Mesodermal cell (in vitro differentiated cells): ENCODE measurements at regions not wholly inside any gene's neighbourhood (a gene's known extent, or its start where the extent isn't known, plus 50 kb on each side); places are given as distances from the start of the nearest gene placed in this dataset.

ENCODE experiments used
- H3K27ac ChIP-seq: 2 replicates; pipeline ENCODE4 v1.7.0; 2013; ENCODE audit warnings: mild to moderate bottlenecking, low read depth, low read length, moderate library complexity; ENCODE audit not compliant: severe bottlenecking
- H3K36me3 ChIP-seq: 2 replicates; pipeline ENCODE4 v1.7.1; 2013; ENCODE audit warnings: mild to moderate bottlenecking, low read length, moderate library complexity; ENCODE audit not compliant: control insufficient read depth, insufficient read depth
- H3K4me1 ChIP-seq: one replicate; pipeline ENCODE4 v1.7.1; 2013; ENCODE audit warnings: mild to moderate bottlenecking, low read length; ENCODE audit not compliant: insufficient read depth, control insufficient read depth, poor library complexity, severe bottlenecking
- H3K4me3 ChIP-seq: 2 replicates; pipeline ENCODE4 v1.7.0; 2013; ENCODE audit warnings: low read length, control low read depth, mild to moderate bottlenecking; ENCODE audit not compliant: insufficient read depth, poor library complexity, severe bottlenecking; ENCODE audit errors: extremely low read depth
- H3K9me3 ChIP-seq: 2 replicates; pipeline ENCODE4 v1.7.1; 2013; ENCODE audit warnings: mild to moderate bottlenecking, low read length, moderate library complexity; ENCODE audit not compliant: control insufficient read depth
- WGBS, 2 experiments: methylation state at CpG; one replicate each; pipeline ENCODE4 v1.1.5; 2013; ENCODE audit warnings: missing lambda C conversion rate in 2 of 2; ENCODE audit not compliant: insufficient coverage in 2 of 2; 5-methylcytosine and 5-hydroxymethylcytosine counted together

- no peak overlapping the region for H3K4me3 ChIP-seq
- H3K27ac ChIP-seq, result no peak overlapping the region
- WGBS, 2 experiments, result 85 to 89% methylated on average over 6 to 8 of the region's 8 CpGs
- H3K9me3 ChIP-seq, result no peaks in the 10 kb centered on the region
- H3K36me3 ChIP-seq, result no peaks in the 10 kb centered on the region
- H3K4me1 ChIP-seq, result no peaks in the 10 kb centered on the region
These were observed 73.3 kb downstream of the TMEM18 start for GRCh38 chr2:603869-604268.

- no peak overlapping the region for H3K4me3 ChIP-seq
- H3K36me3 ChIP-seq, result no peaks in the 10 kb centered on the region
- no peaks in the 10 kb centered on the region for H3K9me3 ChIP-seq
- no peak overlapping the region for H3K27ac ChIP-seq
- H3K4me1 ChIP-seq, result no peaks in the 10 kb centered on the region
- WGBS, 2 experiments, result 80 to 95% methylated on average over 1 to 4 of the region's 5 CpGs
These were observed 73.8 kb downstream of the TMEM18 start for GRCh38 chr2:603427-603826.

- Histone ChIP-seq H3K27ac (no peak overlapping the region), H3K36me3 (no peaks in the 10 kb centered on the region), H3K4me3 (no peak overlapping the region), H3K4me1 (no peaks in the 10 kb centered on the region), H3K9me3 (no peaks in the 10 kb centered on the region)
- 91 to 92% methylated on average over 12 to 13 of the region's 14 CpGs for WGBS, 2 experiments
These were observed 74.4 kb downstream of the TMEM18 start for GRCh38 chr2:602571-603359.

- Histone ChIP-seq H3K9me3 (no peaks in the 10 kb centered on the region), H3K27ac (no peak overlapping the region), H3K4me3 (no peak overlapping the region), H3K4me1 (no peaks in the 10 kb centered on the region), H3K36me3 (no peaks in the 10 kb centered on the region)
- WGBS, 2 experiments, result 92 to 93% methylated on average over 21 to 29 of the region's 29 CpGs
These were observed 75.3 kb downstream of the TMEM18 start for GRCh38 chr2:601806-602455.

GRCh38 chr2:601387-601698 is 75.9 kb downstream of the TMEM18 start:
- Histone ChIP-seq H3K36me3 (no peaks in the 10 kb centered on the region), H3K27ac (no peak overlapping the region), H3K9me3 (no peaks in the 10 kb centered on the region), H3K4me3 (no peak overlapping the region), H3K4me1 (no peaks in the 10 kb centered on the region)
- WGBS, 2 experiments, result 95 to 96% methylated on average over 10 of the region's 10 CpGs

GRCh38 chr2:600542-601386 is 76.4 kb downstream of the TMEM18 start:
- H3K27ac ChIP-seq, result no peak overlapping the region
- H3K36me3 ChIP-seq, result no peaks in the 10 kb centered on the region
- no peak overlapping the region for H3K4me3 ChIP-seq
- no peaks in the 10 kb centered on the region for H3K9me3 ChIP-seq
- WGBS, 2 experiments, result 88 to 95% methylated on average over 18 to 20 of the region's 23 CpGs
- no peaks in the 10 kb centered on the region for H3K4me1 ChIP-seq

- 67 to 95% methylated on average over 1 to 6 of the region's 8 CpGs for WGBS, 2 experiments
- no peaks in the 10 kb centered on the region for H3K9me3 ChIP-seq
- no peak overlapping the region for H3K4me3 ChIP-seq
- H3K36me3 ChIP-seq, result no peaks in the 10 kb centered on the region
- no peak overlapping the region for H3K27ac ChIP-seq
- no peaks in the 10 kb centered on the region for H3K4me1 ChIP-seq
These were observed 77.6 kb downstream of the TMEM18 start for GRCh38 chr2:599601-600000.

GRCh38 chr2:598058-598802 is 79.0 kb downstream of the TMEM18 start:
- H3K4me3 ChIP-seq, result no peak overlapping the region
- 93 to 97% methylated on average over 15 to 16 of the region's 17 CpGs for WGBS, 2 experiments
- H3K4me1 ChIP-seq, result no peaks in the 10 kb centered on the region
- H3K36me3 ChIP-seq, result no peaks in the 10 kb centered on the region
- H3K27ac ChIP-seq, result no peak overlapping the region
- H3K9me3 ChIP-seq, result no peaks in the 10 kb centered on the region

- Histone ChIP-seq H3K36me3 (no peaks in the 10 kb centered on the region), H3K4me3 (no peak overlapping the region), H3K27ac (no peak overlapping the region), H3K4me1 (no peaks in the 10 kb centered on the region), H3K9me3 (no peaks in the 10 kb centered on the region)
- WGBS, 2 experiments, result 88 to 89% methylated on average over 11 to 12 of the region's 13 CpGs
These were observed 81.2 kb downstream of the TMEM18 start for GRCh38 chr2:595831-596592.
